IMR-90 (cell line): ENCODE measurements at regions not wholly inside any gene's neighbourhood (a gene's known extent, or its start where the extent isn't known, plus 50 kb on each side); places are given as distances from the start of the nearest gene placed in this dataset.

Experiments used
- ATAC-seq: fragments of 200-7000 bp; cut with Tn5 transposase; 2 replicates; pipeline ENCODE4 v1.9.1; 2020; ENCODE audit warnings: low read depth, mild to moderate bottlenecking, moderate library complexity
- BruUV-seq: library from RNA; stranded (reverse); fragments of 400-500 nt; replicated peaks from 2 replicates; lab custom pipeline; 2021; lab: Mats Ljungman, UMichigan
- CTCF ChIA-PET: fragments of 300-600 bp; formaldehyde crosslinking; extraction: SDS; loops from one replicate; lab custom pipeline; 2021; ENCODE audit warnings: antibody characterized with exemption; lab: Yijun Ruan, JAX
- POLR2A ChIA-PET: fragments of 300-600 bp; sonication (Branson Sonifier 250); formaldehyde crosslinking; loops from one replicate; lab custom pipeline; 2022; ENCODE audit warnings: antibody characterized with exemption; ENCODE audit not compliant: unreplicated experiment; lab: Charles Lee
- DNase-seq: peaks from one replicate; pipeline ENCODE4 v3.0.0; 2013
- H2AFZ ChIP-seq: replicated peaks from 2 replicates; pipeline ENCODE3; 2013; ENCODE audit warnings: low read length, mild to moderate bottlenecking; ENCODE audit not compliant: poor library complexity
- H2AK5ac ChIP-seq: 2 replicates; pipeline ENCODE4 v1.6.1; 2013; ENCODE audit warnings: low read depth, low read length, inconsistent platforms
- H2AK9ac ChIP-seq: replicated peaks from 2 replicates; pipeline ENCODE3; 2013; ENCODE audit warnings: mild to moderate bottlenecking, low read depth, low read length, moderate library complexity; ENCODE audit not compliant: poor library complexity
- H2BK120ac ChIP-seq: 2 replicates; pipeline ENCODE4 v1.6.1; 2013; ENCODE audit warnings: low read depth, low read length, inconsistent platforms
- H2BK15ac ChIP-seq: 3 replicates; pipeline ENCODE4 v1.6.1; 2013; ENCODE audit warnings: low read depth, low read length, inconsistent platforms
- H2BK20ac ChIP-seq: 2 replicates; pipeline ENCODE4 v1.6.1; 2013; ENCODE audit warnings: low read depth, mild to moderate bottlenecking, inconsistent platforms, low read length, moderate library complexity
- H2BK5ac ChIP-seq: 2 replicates; pipeline ENCODE4 v1.6.1; 2013; ENCODE audit warnings: mild to moderate bottlenecking, low read depth, low read length, inconsistent platforms; ENCODE audit not compliant: poor library complexity, severe bottlenecking
- H3K14ac ChIP-seq: replicated peaks from 2 replicates; pipeline ENCODE4 v1.6.1; 2013; ENCODE audit warnings: low read depth, low read length, inconsistent platforms
- H3K18ac ChIP-seq: 2 replicates; pipeline ENCODE4 v1.6.1; 2013; ENCODE audit warnings: low read depth, low read length, control low read depth
- H3K23ac ChIP-seq: 2 replicates; pipeline ENCODE4 v1.6.1; 2013; ENCODE audit warnings: low read depth, low read length, inconsistent platforms
- H3K27ac ChIP-seq: 2 replicates; pipeline ENCODE4 v1.5.1; 2013; ENCODE audit warnings: mild to moderate bottlenecking, control low read depth, low read length; ENCODE audit not compliant: insufficient read depth
- H3K27me3 ChIP-seq: 2 replicates; pipeline ENCODE4 v1.6.1; 2013; ENCODE audit warnings: low read length; ENCODE audit not compliant: control insufficient read depth, insufficient read depth
- H3K36me3 ChIP-seq: 2 replicates; pipeline ENCODE4 v1.6.1; 2013; ENCODE audit warnings: low read length, mixed read lengths; ENCODE audit not compliant: control insufficient read depth, insufficient read depth
- H3K4ac ChIP-seq: 2 replicates; pipeline ENCODE4 v1.6.1; 2013; ENCODE audit warnings: low read depth, low read length, inconsistent platforms
- H3K4me1 ChIP-seq: 2 replicates; pipeline ENCODE4 v1.6.1; 2013; ENCODE audit warnings: low read length, mixed read lengths; ENCODE audit not compliant: control insufficient read depth, insufficient read depth
- H3K4me2 ChIP-seq: 2 replicates; pipeline ENCODE4 v1.6.1; 2013; ENCODE audit warnings: low read depth, mild to moderate bottlenecking, control low read depth, low read length, moderate library complexity
- H3K4me3 ChIP-seq: 2 replicates; pipeline ENCODE4 v1.5.1; 2013; ENCODE audit warnings: low read depth, mild to moderate bottlenecking, control low read depth, low read length, moderate library complexity; ENCODE audit not compliant: insufficient read depth
- H3K56ac ChIP-seq: 2 replicates; pipeline ENCODE4 v1.6.1; 2013; ENCODE audit warnings: low read length, inconsistent platforms; ENCODE audit not compliant: insufficient read depth; ENCODE audit errors: extremely low read depth
- H3K79me1 ChIP-seq, 2 experiments: 2 replicates each; pipeline ENCODE4 v1.6.1; 2013; ENCODE audit warnings: low read length in 2 of 2, inconsistent platforms in 1 of 2, low read depth in 1 of 2
- H3K9ac ChIP-seq: 2 replicates; pipeline ENCODE4 v1.6.1; 2013; ENCODE audit warnings: low read depth, low read length, control low read depth
- H3K9me1 ChIP-seq: 2 replicates; pipeline ENCODE4 v1.6.1; 2013; ENCODE audit warnings: low read length, inconsistent platforms; ENCODE audit not compliant: insufficient read depth
- H3K9me3 ChIP-seq: 2 replicates; pipeline ENCODE4 v1.6.1; 2013; ENCODE audit warnings: low read length; ENCODE audit not compliant: control insufficient read depth, insufficient read depth
- H4K20me1 ChIP-seq: 2 replicates; pipeline ENCODE4 v1.6.1; 2013; ENCODE audit warnings: low read length, inconsistent platforms; ENCODE audit not compliant: insufficient read depth
- H4K5ac ChIP-seq: 2 replicates; pipeline ENCODE4 v1.6.1; 2013; ENCODE audit warnings: mild to moderate bottlenecking, low read depth, low read length, control low read depth
- H4K8ac ChIP-seq, 2 experiments: 2 replicates each; pipeline ENCODE4 v1.6.1; 2013; ENCODE audit warnings: low read depth in 2 of 2, low read length in 2 of 2, control low read depth in 1 of 2, inconsistent platforms in 1 of 2
- H4K91ac ChIP-seq: 2 replicates; pipeline ENCODE4 v1.6.1; 2013; ENCODE audit warnings: low read depth, low read length, inconsistent platforms; ENCODE audit not compliant: insufficient read depth
- BHLHE40 ChIP-seq: fragments of 150-350 bp; IDR thresholded peaks from 2 replicates; pipeline ENCODE4 v1.6.1; 2016; ENCODE audit warnings: mild to moderate bottlenecking, low read depth, low read length
- CEBPB ChIP-seq: IDR thresholded peaks from 2 replicates; pipeline ENCODE4 v1.6.1; 2012; ENCODE audit warnings: low read depth, low read length, improper control_type of control experiment
- CHD1 ChIP-seq: IDR thresholded peaks from 2 replicates; pipeline ENCODE4 v1.6.1; 2012; ENCODE audit warnings: low read depth, low read length, improper control_type of control experiment
- CTCF ChIP-seq: conservative IDR thresholded peaks from 2 replicates; pipeline ENCODE4 v1.5.1; 2012; ENCODE audit warnings: mild to moderate bottlenecking, low read depth, low read length, improper control_type of control experiment
- ELK1 ChIP-seq: fragments of 150-350 bp; IDR thresholded peaks from 2 replicates; pipeline ENCODE4 v1.6.1; 2016; ENCODE audit warnings: low read depth, mild to moderate bottlenecking, low read length, moderate library complexity, borderline replicate concordance
- FOS ChIP-seq: fragments of 150-350 bp; IDR thresholded peaks from 2 replicates; pipeline ENCODE4 v1.6.1; 2016; ENCODE audit warnings: low read depth, low read length
- MAFK ChIP-seq: IDR thresholded peaks from 2 replicates; pipeline ENCODE4 v1.6.1; 2012; ENCODE audit warnings: low read depth, low read length, improper control_type of control experiment
- MAZ ChIP-seq: IDR thresholded peaks from 2 replicates; pipeline ENCODE4 v1.6.1; 2012; ENCODE audit warnings: low read depth, mild to moderate bottlenecking, low read length, improper control_type of control experiment, moderate library complexity, borderline replicate concordance
- MXI1 ChIP-seq: IDR thresholded peaks from 2 replicates; pipeline ENCODE4 v1.6.1; 2012; ENCODE audit warnings: low read depth, mild to moderate bottlenecking, low read length, moderate library complexity, borderline replicate concordance
- NFE2L2 ChIP-seq: fragments of 150-350 bp; IDR thresholded peaks from 2 replicates; pipeline ENCODE4 v1.6.1; 2016; ENCODE audit warnings: low read depth, mild to moderate bottlenecking, low read length
- POLR2A ChIP-seq: IDR thresholded peaks from 2 replicates; pipeline ENCODE4 v1.6.1; 2012; ENCODE audit warnings: mild to moderate bottlenecking, low read depth, low read length
- RAD21 ChIP-seq: IDR thresholded peaks from 2 replicates; pipeline ENCODE4 v1.6.1; 2012; ENCODE audit warnings: low read length, improper control_type of control experiment
- RCOR1 ChIP-seq: IDR thresholded peaks from 2 replicates; pipeline ENCODE4 v1.6.1; 2012; ENCODE audit warnings: mild to moderate bottlenecking, low read length, improper control_type of control experiment; ENCODE audit not compliant: insufficient replicate concordance
- RFX5 ChIP-seq: IDR thresholded peaks from 2 replicates; pipeline ENCODE4 v1.8.0; 2012; ENCODE audit warnings: low read depth, mild to moderate bottlenecking, low read length, moderate library complexity
- SMC3 ChIP-seq: fragments of 150-350 bp; IDR thresholded peaks from 2 replicates; pipeline ENCODE4 v1.6.1; 2016; ENCODE audit warnings: low read depth, mild to moderate bottlenecking, antibody characterized with exemption, low read length, moderate library complexity
- USF2 ChIP-seq: fragments of 150-350 bp; IDR thresholded peaks from 2 replicates; pipeline ENCODE4 v1.6.1; 2017; ENCODE audit warnings: mild to moderate bottlenecking, antibody characterized with exemption, low read length, low read depth
- WGBS, 2 experiments: methylation state at CpG; one replicate each; pipeline versions ENCODE4 v1.1.5 to v1.1.7; 2013; ENCODE audit warnings: missing lambda C conversion rate in 2 of 2; ENCODE audit not compliant: insufficient read length in 1 of 2; ENCODE audit errors: extremely low coverage in 2 of 2; 5-methylcytosine and 5-hydroxymethylcytosine counted together
- dilution Hi-C: fragments of 300-500 bp; cut with HindIII; formaldehyde crosslinking; loops from one replicate; pipeline ENCODE4 v1.14.3; 2018; ENCODE audit warnings: low sequenced_read_pairs; ENCODE audit not compliant: unreplicated experiment
- in situ Hi-C: fragments of 300-500 bp; cut with MboI; formaldehyde crosslinking; loops from 3 replicates; pipeline ENCODE4 v1.14.3; 2019; ENCODE audit warnings: low sequenced_read_pairs, inconsistent platforms, mixed read lengths
- intact Hi-C: fragments of 100-400 bp; cut with micrococcal nuclease; formaldehyde crosslinking; loops from 2 replicates; pipeline ENCODE4 v1.10.0; 2022

- Histone ChIP-seq H2BK5ac (no peak overlapping the region), H2AK9ac (no peak overlapping the region), H3K4ac (no peak overlapping the region), H2AK5ac (no peak overlapping the region), H2BK120ac (no peak overlapping the region), H3K23ac (no peak overlapping the region), H4K91ac (no peak overlapping the region), H2BK20ac (no peak overlapping the region), H3K56ac (no peak overlapping the region), H2AFZ (no peak overlapping the region), H3K14ac (no peak overlapping the region), H3K4me3 (no peak overlapping the region), H4K5ac (no peak overlapping the region), H3K79me1 (no peaks in the 10 kb centered on the region), H4K8ac (no peak overlapping the region), H3K27me3 (no peaks in the 10 kb centered on the region; the same call in 1 of the 2 replicates), H3K36me3 (no peaks in the 10 kb centered on the region), H3K18ac (no peak overlapping the region), H3K9ac (no peak overlapping the region), H2BK15ac (no peak overlapping the region), H3K27ac (no peak overlapping the region), H3K4me2 (no peak overlapping the region), H3K9me1 (no peaks in the 10 kb centered on the region), H3K9me3 (no peaks in the 10 kb centered on the region), H4K20me1 (no peaks in the 10 kb centered on the region), H3K4me1 (no peaks in the 10 kb centered on the region)
- DNase-seq (no peak), ATAC-seq (no peak)
- POLR2A ChIA-PET, result no interaction called here
- intact Hi-C loops, result no loop called here
- dilution Hi-C loops, result no loop called here
- no TSS peak for BruUV-seq
- in situ Hi-C loops, result no loop called here
- no peak for TF ChIP-seq RAD21
- no peak for TF ChIP-seq CHD1
- no peak for TF ChIP-seq MAFK
- no peak for TF ChIP-seq RCOR1
- TF ChIP-seq NFE2L2, result no peak
- no peak for TF ChIP-seq USF2
- no peak for TF ChIP-seq ELK1
- no peak for TF ChIP-seq MAZ
- TF ChIP-seq POLR2A, result no peak
- no peak for TF ChIP-seq MXI1
- TF ChIP-seq RFX5, result no peak
- TF ChIP-seq SMC3, result no peak
- no peak for TF ChIP-seq CEBPB
- no peak for TF ChIP-seq CTCF
- no peak for TF ChIP-seq BHLHE40
- no peak for TF ChIP-seq FOS
- CTCF ChIA-PET, result no interaction called here
- WGBS, 2 experiments, result no CpG with 5 or more reads among the region's 4 CpGs
Measured at GRCh38 chr20:12020846-12021245, 103.2 kb downstream of the BTBD3 start.
